ENCODE measurements at regions not wholly inside any gene's neighbourhood (a gene's known extent, or its start where the extent isn't known, plus 50 kb on each side); places are given as distances from the start of the nearest gene placed in this dataset.

- no peaks in the 10 kb centered on the region for H3F3A ChIP-seq (ENCODE audit: insufficient read depth, low read length, poor library complexity, severe bottlenecking)
- TF ChIP-seq TAF1 (IDR thresholded peaks at IDR 0.05; ENCODE audit: low read depth) (no peak), POLR2AphosphoS5 (IDR thresholded peaks at IDR 0.05) (no peak), EP300 (conservative IDR thresholded peaks at IDR 0.05; ENCODE audit: poor library complexity, severe bottlenecking) (no peak), MXI1 (conservative IDR thresholded peaks at IDR 0.05; ENCODE audit: poor library complexity, severe bottlenecking) (no peak), EZH2 (IDR thresholded peaks at IDR 0.05; ENCODE audit: borderline replicate concordance, insufficient read depth, low read length, poor library complexity, severe bottlenecking) (no peak), RAD21 (conservative IDR thresholded peaks at IDR 0.05) (no peak), SMC3 (conservative IDR thresholded peaks at IDR 0.05; ENCODE audit: poor library complexity) (no peak), REST (IDR thresholded peaks at IDR 0.05; ENCODE audit: borderline replicate concordance) (no peak), CTCF (IDR thresholded peaks at IDR 0.05; ENCODE audit: poor library complexity, severe bottlenecking) (no peak)
- no peak overlapping the region for H3K9ac ChIP-seq (ENCODE audit: low read length)
- H3K9me3 ChIP-seq (ENCODE audit: low read length), result no peaks in the 10 kb centered on the region
- no peak overlapping the region for H3K4me2 ChIP-seq (ENCODE audit: low read length)
- H2AFZ ChIP-seq (ENCODE audit: low read depth, low read length), result no peak overlapping the region
- no peaks in the 10 kb centered on the region for H3K9me2 ChIP-seq (ENCODE audit: insufficient read depth, low read length)
- H3K27ac ChIP-seq (ENCODE audit: low read length), result no peak overlapping the region
- H3K79me2 ChIP-seq (replicated peaks; ENCODE audit: insufficient read depth, low read length), result no peaks in the 10 kb centered on the region
- no peak overlapping the region for H3K4me3 ChIP-seq (ENCODE audit: low read length)
- H3K36me3 ChIP-seq (ENCODE audit: insufficient read depth, low read length), result no peaks in the 10 kb centered on the region
- no peaks in the 10 kb centered on the region for H3K27me3 ChIP-seq (ENCODE audit: insufficient read depth, low read depth, low read length)
- H4K20me1 ChIP-seq (ENCODE audit: insufficient read depth), result no peaks in the 10 kb centered on the region
Measured at GRCh38 chr17:69981441-69981840, 93.6 kb upstream of the KCNJ16 start.

DNA sequence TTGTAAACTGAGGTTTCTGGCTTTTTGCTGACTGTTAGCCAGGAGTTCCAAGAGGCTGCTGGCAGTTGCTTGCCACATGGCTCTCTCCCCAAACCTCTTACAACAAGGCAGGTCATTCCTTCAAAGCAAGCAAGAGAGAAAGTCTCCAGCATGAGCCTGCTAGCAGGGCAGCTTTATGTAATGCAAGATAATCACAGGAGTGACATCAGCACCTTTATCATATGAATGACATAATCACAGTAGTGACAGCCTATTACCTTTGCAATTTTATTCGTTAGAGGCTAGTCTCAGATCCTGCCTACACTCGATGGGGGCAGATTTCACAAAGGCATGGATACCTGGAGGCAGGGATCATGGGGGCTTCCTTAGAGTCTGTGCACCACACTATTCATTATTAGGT is 79.5 kb upstream of the KCNJ16 start:
- no peaks in the 10 kb centered on the region for H4K20me1 ChIP-seq (ENCODE audit: insufficient read depth)
- H3F3A ChIP-seq (ENCODE audit: insufficient read depth, low read length, poor library complexity, severe bottlenecking), result no peaks in the 10 kb centered on the region
- TF ChIP-seq MXI1 (conservative IDR thresholded peaks at IDR 0.05; ENCODE audit: poor library complexity, severe bottlenecking) (no peak), REST (IDR thresholded peaks at IDR 0.05; ENCODE audit: borderline replicate concordance) (no peak), SMC3 (conservative IDR thresholded peaks at IDR 0.05; ENCODE audit: poor library complexity) (no peak), CTCF (IDR thresholded peaks at IDR 0.05; ENCODE audit: poor library complexity, severe bottlenecking) (no peak)
- no peak overlapping the region for H2AFZ ChIP-seq (ENCODE audit: low read depth, low read length)
- H3K9ac ChIP-seq (ENCODE audit: low read length), result no peak overlapping the region
- no peaks in the 10 kb centered on the region for H3K9me2 ChIP-seq (ENCODE audit: insufficient read depth, low read length)
- H3K27me3 ChIP-seq (ENCODE audit: insufficient read depth, low read depth, low read length), result no peaks in the 10 kb centered on the region
- H3K4me2 ChIP-seq (ENCODE audit: low read length), result no peak overlapping the region
- H3K4me3 ChIP-seq (ENCODE audit: low read length), result no peak overlapping the region
- H3K9me3 ChIP-seq (ENCODE audit: low read length), result no peaks in the 10 kb centered on the region
- H3K36me3 ChIP-seq (ENCODE audit: insufficient read depth, low read length), result no peaks in the 10 kb centered on the region
- H3K27ac ChIP-seq (ENCODE audit: low read length), result no peak overlapping the region
- no peaks in the 10 kb centered on the region for H3K79me2 ChIP-seq (replicated peaks; ENCODE audit: insufficient read depth, low read length)
